ES-I3 (cell line): ENCODE measurements at regions not wholly inside any gene's neighbourhood (a gene's known extent, or its start where the extent isn't known, plus 50 kb on each side); places are given as distances from the start of the nearest gene placed in this dataset.

Experiments used
- H3K36me3 ChIP-seq: 2 replicates; pipeline ENCODE4 v1.6.1; 2013; ENCODE audit warnings: mild to moderate bottlenecking, low read length, control low read depth, moderate library complexity; ENCODE audit not compliant: insufficient read depth
- H3K4me1 ChIP-seq: 2 replicates; pipeline ENCODE4 v1.6.1; 2013; ENCODE audit warnings: mild to moderate bottlenecking, control low read depth, low read length; ENCODE audit not compliant: insufficient read depth
- H3K9ac ChIP-seq: 2 replicates; pipeline ENCODE4 v1.6.1; 2013; ENCODE audit warnings: low read depth, mild to moderate bottlenecking, low read length, moderate library complexity
- H3K9me3 ChIP-seq: 2 replicates; pipeline ENCODE4 v1.6.1; 2013; ENCODE audit warnings: mild to moderate bottlenecking, low read length, moderate library complexity; ENCODE audit not compliant: control insufficient read depth, insufficient read depth

GRCh38 chr5:87851603-87852002 lies 417.0 kb downstream of the TMEM161B start:
- Histone ChIP-seq H3K9ac (no peak overlapping the region), H3K9me3 (peaks cover 2% of the 10 kb centered on the region; the same call in 1 of the 2 replicates), H3K36me3 (no peaks in the 10 kb centered on the region), H3K4me1 (peaks cover 11% of the 10 kb centered on the region; the same call in 1 of the 2 replicates)

- Histone ChIP-seq H3K9me3 (peaks cover 2% of the 10 kb centered on the region; the same call in 1 of the 2 replicates), H3K4me1 (peaks cover 11% of the 10 kb centered on the region; the same call in 1 of the 2 replicates), H3K9ac (no peak overlapping the region), H3K36me3 (no peaks in the 10 kb centered on the region)
Measured at GRCh38 chr5:87850843-87851242, 417.8 kb downstream of the TMEM161B start.

DNA sequence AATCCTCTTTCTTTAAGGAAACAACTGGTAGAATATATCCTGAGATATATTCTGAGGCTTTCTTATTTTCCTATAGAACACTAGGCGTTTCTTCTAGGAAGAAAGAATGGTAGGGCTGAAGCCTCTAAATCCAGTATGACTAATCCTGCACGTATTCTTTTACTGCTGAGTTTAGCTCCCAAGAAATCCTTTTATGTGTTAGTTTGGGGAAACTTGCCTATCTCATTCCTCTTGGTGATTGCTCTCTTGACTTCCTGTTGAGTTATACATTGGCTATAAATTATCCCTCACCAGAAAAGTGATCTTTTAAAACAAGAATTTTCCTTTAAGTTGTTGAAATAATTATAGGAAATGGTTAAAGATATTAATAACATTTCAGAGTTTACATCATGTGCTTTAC lies 422.9 kb downstream of the TMEM161B start:
- Histone ChIP-seq H3K36me3 (no peaks in the 10 kb centered on the region), H3K9ac (no peak overlapping the region), H3K4me1 (peaks cover 7% of the 10 kb centered on the region; the same call in 1 of the 2 replicates), H3K9me3 (peaks cover 2% of the 10 kb centered on the region; the same call in 1 of the 2 replicates)

DNA sequence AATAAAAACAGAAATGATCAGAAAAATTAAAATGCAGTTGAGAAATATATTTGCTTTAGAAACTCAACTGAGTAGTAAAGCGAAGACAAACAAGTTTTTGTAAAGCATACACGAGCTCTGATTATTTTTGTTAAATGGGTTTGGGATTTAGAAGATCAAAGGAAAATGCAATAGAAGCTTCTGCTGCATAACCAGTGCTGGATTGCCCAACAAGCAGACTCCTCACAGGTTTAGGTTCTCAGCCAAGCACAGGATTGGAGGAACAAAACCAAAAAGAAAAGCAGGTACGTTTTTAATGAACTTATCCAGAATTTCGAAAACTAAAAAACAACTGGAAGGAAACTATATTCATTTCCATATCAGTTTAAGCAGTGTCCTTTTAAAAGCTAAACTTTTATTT lies 423.8 kb downstream of the TMEM161B start:
- H3K36me3 ChIP-seq: no peaks in the 10 kb centered on the region
- H3K9me3 ChIP-seq: peaks cover 2% of the 10 kb centered on the region; the same call in 1 of the 2 replicates
- H3K4me1 ChIP-seq: peaks cover 2% of the 10 kb centered on the region; the same call in 1 of the 2 replicates
- no peak overlapping the region for H3K9ac ChIP-seq

DNA sequence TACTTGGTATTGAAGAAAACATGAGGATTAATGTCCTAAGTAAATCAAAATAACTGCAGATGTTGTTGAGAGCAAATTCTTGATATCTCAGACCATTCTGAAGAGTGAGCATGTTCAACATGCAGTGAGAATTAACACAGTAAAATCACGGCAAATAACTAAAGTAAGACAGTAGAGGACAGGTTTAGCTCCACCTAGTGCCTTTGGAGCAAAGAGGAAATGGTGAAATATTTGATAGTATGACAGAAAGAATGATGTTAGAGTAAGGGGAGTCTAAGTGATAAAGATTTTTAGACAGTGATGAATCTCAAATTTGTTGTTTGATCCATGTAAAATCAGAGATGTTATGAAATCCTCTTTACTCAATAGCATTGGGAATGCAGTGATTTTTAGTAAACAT lies 424.2 kb downstream of the TMEM161B start:
- Histone ChIP-seq H3K4me1 (no peaks in the 10 kb centered on the region; the same call in 1 of the 2 replicates), H3K9me3 (peaks cover 2% of the 10 kb centered on the region), H3K9ac (no peak overlapping the region), H3K36me3 (no peaks in the 10 kb centered on the region)

- no peaks in the 10 kb centered on the region for H3K4me1 ChIP-seq
- no peak overlapping the region for H3K9ac ChIP-seq
- no peaks in the 10 kb centered on the region for H3K36me3 ChIP-seq
- peaks cover 17% of the 10 kb centered on the region for H3K9me3 ChIP-seq
Measured at GRCh38 chr5:87836696-87837095, 424.0 kb upstream of the CCNH start.

DNA sequence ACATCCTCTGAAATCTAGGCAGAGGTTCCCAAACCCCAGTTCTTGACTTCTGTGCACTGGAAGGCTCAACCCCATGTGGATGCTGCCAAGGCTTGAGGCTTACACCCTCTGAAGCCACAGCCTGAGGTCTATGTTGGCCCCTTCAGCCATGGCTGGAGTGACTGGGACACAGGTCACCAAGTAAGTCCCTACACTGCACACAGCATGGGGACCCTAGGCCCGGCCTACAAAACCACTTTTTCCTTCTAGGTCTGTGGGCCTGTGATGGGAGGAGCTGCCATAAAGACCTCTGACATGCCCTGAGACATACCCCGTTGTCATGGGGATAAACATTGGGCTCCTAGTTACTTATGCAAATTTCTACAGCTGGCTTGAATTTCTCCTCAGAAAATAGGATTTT lies 418.8 kb upstream of the CCNH start:
- Histone ChIP-seq H3K4me1 (no peaks in the 10 kb centered on the region), H3K9ac (no peak overlapping the region), H3K36me3 (no peaks in the 10 kb centered on the region), H3K9me3 (peaks cover 13% of the 10 kb centered on the region)

DNA sequence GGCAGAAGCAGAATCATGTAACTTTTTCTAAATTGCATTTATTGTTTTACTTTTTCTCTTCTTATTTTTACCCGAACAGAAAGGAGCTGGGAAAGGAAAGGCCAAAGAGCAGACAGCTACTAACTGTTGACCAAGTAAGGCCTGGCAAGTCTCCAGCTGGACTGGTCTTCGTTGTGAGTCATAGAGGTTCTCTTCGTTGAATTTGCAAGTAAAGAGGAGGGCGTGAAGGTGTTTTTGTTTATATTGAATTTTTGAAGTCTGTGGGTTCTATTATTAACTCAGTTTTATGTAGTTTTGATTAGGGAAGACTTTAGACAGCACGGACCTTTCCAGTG lies 416.5 kb upstream of the CCNH start:
- Histone ChIP-seq H3K36me3 (no peaks in the 10 kb centered on the region), H3K9ac (no peak overlapping the region), H3K4me1 (no peaks in the 10 kb centered on the region), H3K9me3 (peaks cover 9% of the 10 kb centered on the region)

- H3K9me3 ChIP-seq: peaks cover 9% of the 10 kb centered on the region
- no peak overlapping the region for H3K9ac ChIP-seq
- H3K4me1 ChIP-seq: no peaks in the 10 kb centered on the region
- no peaks in the 10 kb centered on the region for H3K36me3 ChIP-seq
Measured at GRCh38 chr5:87828545-87829216, 416.0 kb upstream of the CCNH start.

DNA sequence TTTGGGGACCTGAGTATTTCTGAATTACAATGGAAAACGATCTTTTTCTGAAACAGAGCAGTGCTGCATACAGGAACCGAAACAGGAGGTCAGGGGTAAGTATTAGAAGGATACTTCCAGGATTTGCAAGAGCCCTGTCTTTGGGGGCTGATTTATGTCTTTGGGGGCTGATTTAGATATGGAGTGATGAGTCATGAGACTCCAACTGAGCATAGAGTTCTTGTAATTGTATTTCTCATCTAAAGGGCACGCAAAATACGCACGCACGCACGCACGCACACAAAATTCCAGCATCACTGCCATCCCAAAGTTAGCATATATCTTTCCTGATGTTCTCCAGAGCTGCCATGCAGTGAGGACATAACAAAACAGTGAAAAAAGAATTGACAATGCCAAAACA lies 414.8 kb upstream of the CCNH start:
- peaks cover under 1% of the 10 kb centered on the region; the same call in 1 of the 2 replicates for H3K9me3 ChIP-seq
- H3K4me1 ChIP-seq: no peaks in the 10 kb centered on the region
- H3K36me3 ChIP-seq: no peaks in the 10 kb centered on the region
- no peak overlapping the region for H3K9ac ChIP-seq

- H3K9ac ChIP-seq: no peak overlapping the region
- H3K9me3 ChIP-seq: no peaks in the 10 kb centered on the region
- H3K36me3 ChIP-seq: no peaks in the 10 kb centered on the region
- no peaks in the 10 kb centered on the region for H3K4me1 ChIP-seq
Measured at GRCh38 chr5:87826507-87826906, 413.8 kb upstream of the CCNH start.

GRCh38 chr5:87825583-87825982 lies 412.9 kb upstream of the CCNH start:
- Histone ChIP-seq H3K36me3 (no peaks in the 10 kb centered on the region), H3K9ac (no peak overlapping the region), H3K4me1 (no peaks in the 10 kb centered on the region), H3K9me3 (no peaks in the 10 kb centered on the region)

GRCh38 chr5:87807783-87808182 lies 395.1 kb upstream of the CCNH start:
- H3K36me3 ChIP-seq: no peaks in the 10 kb centered on the region
- no peaks in the 10 kb centered on the region for H3K9me3 ChIP-seq
- H3K9ac ChIP-seq: no peak overlapping the region
- no peaks in the 10 kb centered on the region for H3K4me1 ChIP-seq

- Histone ChIP-seq H3K9me3 (no peaks in the 10 kb centered on the region), H3K9ac (no peak overlapping the region), H3K36me3 (no peaks in the 10 kb centered on the region), H3K4me1 (no peaks in the 10 kb centered on the region)
Measured at GRCh38 chr5:87803352-87803751, 390.6 kb upstream of the CCNH start.

GRCh38 chr5:87791869-87792268 lies 379.1 kb upstream of the CCNH start:
- peaks cover 8% of the 10 kb centered on the region for H3K4me1 ChIP-seq
- H3K36me3 ChIP-seq: no peaks in the 10 kb centered on the region
- H3K9ac ChIP-seq: no peak overlapping the region
- H3K9me3 ChIP-seq: no peaks in the 10 kb centered on the region
